ENCODE measurements at regions not wholly inside any gene's neighbourhood (a gene's known extent, or its start where the extent isn't known, plus 50 kb on each side); places are given as distances from the start of the nearest gene placed in this dataset.

GRCh38 chr6:144742779-144743178, 457.6 kb downstream of the UTRN start:
- TF ChIP-seq POLR2A (IDR thresholded peaks at IDR 0.05; ENCODE audit: low read length) (no peak), GATA1 (IDR thresholded peaks at IDR 0.05; ENCODE audit: low read depth, low read length) (no peak)
